G401 (cell line): ENCODE measurements at regions not wholly inside any gene's neighbourhood (a gene's known extent, or its start where the extent isn't known, plus 50 kb on each side); places are given as distances from the start of the nearest gene placed in this dataset.

Experiments
- DNase-seq: peaks from one replicate; pipeline ENCODE4 v3.0.0-alpha.2; 2015; ENCODE audit warnings: low spot score
- in situ Hi-C: cut with HindIII; loops from 2 replicates; pipeline ENCODE4 v1.10.0; 2016; ENCODE audit warnings: low sequenced_read_pairs, mixed read lengths

DNA sequence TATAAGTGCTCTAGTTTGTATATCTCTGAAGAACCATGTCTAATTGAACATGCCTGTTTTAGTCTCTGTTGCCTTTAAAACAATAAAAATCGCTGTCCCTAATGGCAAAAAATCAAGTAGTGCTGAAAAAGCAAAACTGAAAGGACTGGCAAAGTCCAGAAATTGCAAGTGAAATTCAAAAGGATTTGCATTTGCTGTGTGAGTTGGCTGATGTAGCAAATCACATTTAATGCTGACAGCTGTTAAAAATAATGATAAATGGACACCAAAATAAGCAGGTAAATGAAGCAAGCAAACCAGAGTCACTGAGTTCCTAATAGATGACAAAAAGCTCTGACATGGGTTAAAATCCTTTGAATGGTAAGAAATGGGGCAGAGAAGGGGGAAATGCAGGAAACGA, 874.1 kb downstream of the GRM8 start:
- no peak for DNase-seq
- in situ Hi-C loops, result no loop called here

DNA sequence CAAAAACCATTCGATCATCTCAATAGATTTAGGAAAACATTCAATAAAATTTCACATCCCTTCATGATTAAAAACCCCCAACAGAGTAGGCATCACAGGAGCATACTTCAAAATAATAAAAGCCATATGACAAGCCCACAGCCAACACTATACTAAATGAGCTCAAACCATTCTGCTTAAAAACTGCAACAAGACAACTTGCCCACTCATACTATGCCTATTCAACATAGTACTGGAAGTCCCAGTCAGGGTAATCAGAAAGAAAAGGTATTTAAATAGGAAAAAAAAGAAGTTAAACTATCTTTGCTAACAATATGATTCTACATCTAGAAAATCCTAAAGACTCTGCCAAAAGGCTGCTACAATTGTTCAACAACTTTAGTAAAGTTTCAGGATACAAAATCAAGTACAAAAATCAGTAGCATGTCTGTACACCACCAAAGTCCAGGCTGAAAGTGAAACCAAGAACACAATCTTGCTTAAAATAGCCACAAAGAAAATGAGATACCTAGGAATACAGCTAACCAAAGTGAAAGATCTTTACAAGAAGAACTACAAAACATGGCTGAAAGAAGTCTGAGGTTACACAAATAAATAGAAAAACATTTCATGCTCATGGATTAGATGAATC, 882.6 kb downstream of the GRM8 start:
- in situ Hi-C loops, result no loop called here

GRCh38 chr7:126362746-126363145, 890.0 kb downstream of the GRM8 start:
- in situ Hi-C loops, result no loop called here
- no peak for DNase-seq

More for the DNA sequence above, 882.6 kb downstream of the GRM8 start:
- DNase-seq, result no peak

DNA sequence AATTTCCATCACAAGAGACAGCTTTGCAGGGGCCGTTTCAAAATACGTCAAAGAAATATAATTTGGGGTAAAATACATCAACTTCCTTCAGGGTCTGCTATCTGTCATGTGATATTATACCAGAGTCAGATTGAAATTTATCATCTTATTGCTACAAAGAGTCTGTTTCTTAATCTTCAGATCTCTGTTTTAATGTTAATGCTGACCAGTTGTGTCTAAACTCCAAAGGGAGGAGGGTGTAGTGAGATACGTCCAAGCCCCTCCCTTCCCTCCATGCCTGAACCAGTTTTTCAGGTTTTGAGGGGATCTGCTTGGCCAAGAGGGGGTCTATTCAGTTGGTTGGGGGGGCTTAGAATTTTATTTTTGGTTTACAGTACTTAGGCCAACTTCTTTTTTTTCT, 891.6 kb downstream of the GRM8 start:
- no peak for DNase-seq
- in situ Hi-C loops, result no loop called here

DNA sequence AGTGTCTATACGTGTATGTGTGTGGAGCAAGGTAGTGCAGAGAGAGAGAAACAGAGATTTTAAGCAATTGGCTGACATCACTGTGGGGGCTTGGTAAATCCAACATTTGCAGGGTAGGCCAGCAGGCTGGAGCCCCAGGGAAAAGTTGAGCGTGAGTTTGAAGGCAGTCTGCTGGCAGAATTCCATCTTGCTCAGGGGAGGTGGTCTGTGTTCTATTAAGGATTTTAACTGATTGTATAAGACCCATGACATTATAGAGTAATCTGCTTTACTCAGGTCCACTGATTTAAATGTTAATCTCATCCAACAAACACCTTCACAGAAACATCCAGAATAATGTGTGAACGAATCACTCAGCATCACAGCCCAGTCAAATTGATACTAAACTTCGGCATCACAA, 912.9 kb downstream of the GRM8 start:
- in situ Hi-C loops, result no loop called here
- no peak for DNase-seq

DNA sequence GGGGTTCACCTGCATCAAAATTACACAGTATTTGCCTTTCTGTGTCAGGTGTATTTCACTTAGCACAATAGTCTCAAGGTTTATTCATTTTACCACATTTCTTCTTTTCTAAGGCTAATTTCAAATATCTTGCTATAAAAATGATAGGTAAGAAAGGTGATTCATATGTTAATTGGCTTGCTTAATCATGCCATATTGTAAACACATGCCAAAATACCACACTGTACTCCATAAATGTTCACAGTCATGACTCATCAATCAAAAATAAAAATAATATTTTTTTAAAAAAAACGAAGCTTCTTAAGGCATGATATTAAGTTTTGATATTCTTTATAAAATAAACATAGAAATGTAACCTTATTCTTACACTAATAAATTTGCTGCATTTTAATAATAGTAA, 947.1 kb downstream of the GRM8 start:
- in situ Hi-C loops, result no loop called here
- DNase-seq, result no peak

DNA sequence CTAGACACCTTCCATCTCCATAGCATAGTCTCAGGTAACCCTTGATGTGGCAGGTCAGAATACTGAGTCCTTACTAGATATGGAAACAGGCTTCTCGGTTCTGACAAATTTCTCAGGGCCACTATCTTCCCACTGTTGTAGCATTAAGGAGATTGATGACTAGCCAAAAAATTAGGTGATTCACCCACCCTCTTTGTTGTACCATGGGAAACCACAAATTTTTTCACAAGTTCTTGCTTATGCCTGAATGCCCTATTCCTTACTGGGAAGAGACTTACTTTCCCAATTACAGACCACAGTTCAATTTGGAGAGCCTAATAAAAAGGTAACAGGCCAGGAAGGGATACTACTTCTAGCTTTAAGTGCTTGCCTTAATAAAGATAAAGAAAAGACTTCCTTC, 948.8 kb downstream of the GRM8 start:
- in situ Hi-C loops, result no loop called here
- no peak for DNase-seq

GRCh38 chr7:126302639-126303038, 950.1 kb downstream of the GRM8 start:
- no peak for DNase-seq

DNA sequence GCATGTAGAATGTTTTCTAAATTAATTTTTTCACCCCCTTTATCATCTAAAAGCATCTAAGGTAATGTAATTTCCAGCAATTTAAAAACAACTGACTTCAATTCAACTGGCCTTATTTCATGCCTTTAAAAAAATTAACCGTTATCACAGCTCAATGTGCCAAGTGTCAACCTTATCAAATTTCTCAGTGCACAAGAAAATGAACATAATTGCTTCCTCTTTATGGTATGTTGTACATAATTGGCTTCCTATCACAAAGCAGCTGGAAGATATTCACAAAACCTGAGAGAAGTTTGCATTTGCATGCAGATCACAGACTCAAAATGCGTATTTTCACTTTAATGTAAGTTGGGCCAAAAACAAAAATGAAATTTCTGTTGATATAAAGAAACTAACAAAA, 966.4 kb downstream of the GRM8 start:
- in situ Hi-C loops, result no loop called here
- DNase-seq, result no peak

More at GRCh38 chr7:126302639-126303038, 950.1 kb downstream of the GRM8 start:
- in situ Hi-C loops, result no loop called here

DNA sequence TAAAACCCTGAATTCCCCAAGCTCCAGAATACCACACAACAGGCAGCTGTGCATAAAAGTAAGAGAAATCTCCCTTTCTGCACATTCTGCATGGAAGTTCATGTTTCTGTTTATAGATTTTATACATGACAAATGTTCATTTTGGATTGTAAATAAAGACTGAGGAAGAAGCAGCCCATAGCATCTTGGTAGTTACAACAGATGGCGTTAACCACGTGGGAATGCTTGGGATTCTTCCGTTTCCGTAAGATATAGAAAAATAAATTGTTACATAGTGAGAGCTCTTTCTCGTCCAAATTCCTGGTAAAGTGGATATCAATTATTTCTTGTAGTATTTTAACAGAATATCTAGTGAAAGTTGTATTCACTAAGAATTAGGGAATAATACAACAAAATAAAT, 1016.5 kb downstream of the GRM8 start:
- no peak for DNase-seq
- in situ Hi-C loops, result no loop called here

GRCh38 chr7:126228356-126229061, 1024.2 kb downstream of the GRM8 start:
- in situ Hi-C loops, result no loop called here
- DNase-seq, result no peak

- in situ Hi-C loops, result no loop called here
- no peak for DNase-seq
These were observed 1025.1 kb downstream of the GRM8 start for GRCh38 chr7:126227643-126228042.

GRCh38 chr7:126227055-126227454, 1025.7 kb downstream of the GRM8 start:
- in situ Hi-C loops, result no loop called here
- no peak for DNase-seq

DNA sequence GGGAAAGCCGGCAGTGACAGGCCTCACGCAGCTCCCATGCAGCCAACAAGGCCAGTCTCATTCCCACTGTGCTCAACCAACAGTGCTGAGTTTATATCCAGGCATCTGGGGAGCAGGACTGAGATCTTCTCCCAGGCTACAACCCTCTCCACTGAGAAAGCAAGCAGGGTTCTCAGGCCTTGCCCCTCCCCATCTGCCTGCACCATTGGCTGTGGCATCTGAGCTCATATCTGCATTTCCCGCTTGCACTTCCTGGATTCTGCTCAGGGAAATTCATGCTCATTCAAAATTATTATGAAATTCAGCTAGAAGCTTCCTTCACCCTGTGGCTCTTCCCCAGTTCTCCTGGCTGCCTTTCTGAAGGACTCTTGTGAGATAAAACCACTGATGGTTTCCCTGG, 1029.0 kb downstream of the GRM8 start:
- in situ Hi-C loops, result no loop called here
- DNase-seq, result no peak

DNA sequence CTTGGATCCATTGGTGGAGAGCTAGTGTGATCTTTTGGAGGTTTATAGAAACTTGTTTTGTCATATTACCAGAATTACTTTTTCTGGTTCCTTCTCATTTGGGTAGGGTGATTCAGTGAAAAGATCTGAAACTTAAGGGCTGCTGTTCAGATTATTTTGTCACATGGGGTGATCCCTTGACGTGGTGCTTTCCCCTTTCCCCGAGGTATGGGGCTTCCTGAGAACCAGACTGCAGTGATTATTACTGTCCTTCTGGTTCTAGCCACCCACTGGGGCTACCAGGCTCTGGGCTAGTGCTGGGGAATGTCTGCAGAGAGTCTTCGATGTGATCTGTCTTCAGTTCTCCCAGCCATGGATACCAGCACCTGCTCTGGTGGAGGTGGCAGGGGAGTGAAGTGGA, 1030.0 kb downstream of the GRM8 start:
- no peak for DNase-seq
- in situ Hi-C loops, result no loop called here

- in situ Hi-C loops, result no loop called here
These were observed 1037.0 kb downstream of the GRM8 start for GRCh38 chr7:126215785-126216184.

DNA sequence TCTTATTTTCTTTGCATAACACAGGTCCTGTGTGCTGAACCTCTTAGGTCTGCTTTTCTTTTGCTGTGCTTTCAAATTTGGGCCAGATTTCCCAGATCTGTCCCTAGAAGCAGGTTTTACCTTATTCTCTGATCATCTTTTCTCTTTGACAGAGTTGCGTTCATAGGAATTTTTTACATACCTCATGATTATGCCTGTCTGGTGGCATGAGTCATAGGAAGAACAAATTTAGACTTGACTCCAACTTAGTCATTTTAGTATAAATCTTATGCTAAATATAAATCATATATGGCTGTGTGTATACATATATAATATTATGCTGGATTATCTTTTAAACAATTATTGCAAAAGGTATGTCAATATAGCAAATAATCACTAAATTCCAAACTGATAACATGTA, 1038.9 kb downstream of the GRM8 start:
- DNase-seq, result no peak
- in situ Hi-C loops, result no loop called here

More at GRCh38 chr7:126215785-126216184, 1037.0 kb downstream of the GRM8 start:
- DNase-seq, result no peak

DNA sequence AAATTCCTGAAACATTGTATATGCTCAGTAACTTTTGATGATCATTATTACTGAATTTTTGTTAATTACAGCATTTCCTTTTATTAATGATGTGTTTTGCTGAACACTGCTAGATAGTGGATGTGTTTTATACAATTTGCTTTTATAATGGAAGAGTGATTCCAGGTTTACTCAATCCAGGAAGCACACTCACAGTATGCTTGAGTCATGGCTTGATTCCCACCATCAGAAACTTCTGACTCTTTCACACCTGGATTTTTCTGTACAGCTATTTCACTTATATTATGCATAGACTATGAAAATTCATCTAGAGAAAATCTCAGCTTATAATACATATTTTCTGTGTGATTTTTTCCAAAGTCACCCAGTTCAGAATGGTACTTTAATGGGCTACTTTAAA, 1040.9 kb downstream of the GRM8 start:
- in situ Hi-C loops, result no loop called here
- DNase-seq, result no peak

DNA sequence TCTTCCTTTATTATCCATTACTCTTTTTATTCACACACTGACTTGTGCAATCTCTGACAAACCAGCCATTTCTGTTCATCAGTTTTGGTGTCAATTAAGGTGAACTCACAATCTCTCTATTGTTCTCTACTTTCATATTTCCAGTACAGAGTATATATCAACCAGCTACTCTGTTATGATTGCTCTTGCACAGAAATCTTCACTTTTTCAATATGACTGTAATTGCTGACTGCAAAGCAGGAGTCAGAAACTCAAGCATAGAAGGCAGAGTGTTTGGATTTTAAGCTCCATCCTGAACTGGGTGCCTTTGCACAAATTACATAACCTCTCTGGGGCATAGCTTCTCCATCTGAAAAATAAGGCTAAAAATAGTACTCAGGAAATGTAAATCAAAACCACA, 1042.0 kb downstream of the GRM8 start:
- in situ Hi-C loops, result no loop called here
- no peak for DNase-seq

DNA sequence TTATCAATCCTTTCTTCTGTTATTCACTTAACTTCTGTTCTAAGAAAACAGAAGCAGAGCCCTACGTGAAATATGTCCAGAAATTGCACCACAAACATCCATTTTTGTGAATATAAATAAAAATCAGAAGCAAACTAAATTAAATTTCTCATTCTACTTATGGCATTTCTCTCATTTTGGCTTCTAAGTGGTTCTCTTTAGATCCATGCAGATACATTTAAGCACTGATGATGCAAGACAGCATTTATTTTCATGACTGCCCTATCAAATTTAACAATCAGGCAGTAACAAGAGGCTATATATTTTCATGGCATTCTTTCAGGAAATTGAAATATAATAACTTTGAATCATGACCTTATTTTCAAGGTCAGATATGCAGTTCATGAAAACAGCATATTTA, 1049.6 kb downstream of the GRM8 start:
- DNase-seq, result no peak
- in situ Hi-C loops, result no loop called here

GRCh38 chr7:126202177-126202576, 1050.6 kb downstream of the GRM8 start:
- in situ Hi-C loops, result no loop called here
- DNase-seq, result no peak
